K562 (cell line): ENCODE measurements at regions not wholly inside any gene's neighbourhood (a gene's known extent, or its start where the extent isn't known, plus 50 kb on each side); places are given as distances from the start of the nearest gene placed in this dataset.

ENCODE experiments used
- ATAC-seq: fragments of 200-7000 bp; cut with Tn5 transposase; 3 replicates; pipeline ENCODE4 v1.9.1; 2020; ENCODE audit warnings: moderate library complexity
- BruUV-seq: library from RNA; stranded (reverse); fragments of 400-500 nt; replicated peaks from 2 replicates; lab custom pipeline; 2021; lab: Mats Ljungman, UMichigan
- CTCF ChIA-PET: fragments of 300-600 bp; formaldehyde crosslinking; extraction: SDS; loops from one replicate; lab custom pipeline; 2021; ENCODE audit warnings: low intra/inter-chr PET ratio; lab: Yijun Ruan, JAX
- POLR2A ChIA-PET: fragments of 300-600, 350-650 bp; sonication (Branson Sonifier 250); formaldehyde crosslinking; extraction: SDS; loops from one replicate; lab custom pipeline; 2021; ENCODE audit warnings: antibody characterized with exemption, inconsistent platforms; lab: Yijun Ruan, JAX
- DNase-seq, 4 experiments: peaks; one replicate each; pipeline versions ENCODE4 v3.0.0 to v3.0.0-alpha.2; 2011 to 2018; ENCODE audit warnings: low spot score in 3 of 4, mixed read lengths in 3 of 4; ENCODE audit errors: extremely low read depth in 1 of 4
- FAIRE-seq: peaks from 2 replicates; lab custom pipeline; 2011; peaks lifted over from hg19 to GRCh38; lab: Jason Lieb, UNC
- H2AFZ ChIP-seq: 2 replicates; pipeline ENCODE4 v1.6.0; 2011; ENCODE audit warnings: low read depth, low read length, control low read depth, inconsistent platforms
- H3K27ac ChIP-seq: fragments of 200-600 bp; 3 replicates; pipeline ENCODE4 v1.8.0; 2011; ENCODE audit warnings: low read depth, mild to moderate bottlenecking, control low read depth, inconsistent platforms, low read length, moderate library complexity, mixed read lengths; ENCODE audit errors: extremely low read depth
- H3K27me3 ChIP-seq, 2 experiments: fragments of 300-600 bp in 1 of 2; 2 replicates in 1 of 2; 3 replicates in 1 of 2; pipeline versions ENCODE4 v1.6.0 to v1.8.0; 2011; ENCODE audit warnings: inconsistent platforms in 2 of 2, low read length in 2 of 2, mild to moderate bottlenecking in 1 of 2, mixed read lengths in 1 of 2, moderate library complexity in 1 of 2; ENCODE audit not compliant: control insufficient read depth in 2 of 2, insufficient read depth in 2 of 2
- H3K36me3 ChIP-seq: fragments of 300-600 bp; 3 replicates; pipeline ENCODE4 v1.8.0; 2011; ENCODE audit warnings: mild to moderate bottlenecking, low read length, inconsistent platforms; ENCODE audit not compliant: control insufficient read depth, insufficient read depth
- H3K4me1 ChIP-seq, 2 experiments: fragments of 200-600 bp in 1 of 2; replicated peaks in 1 of 2; 2 replicates in 1 of 2; 3 replicates in 1 of 2; pipeline versions ENCODE4 v1.5.1 to v1.8.0; 2011; ENCODE audit warnings: inconsistent platforms in 2 of 2, low read length in 2 of 2, mild to moderate bottlenecking in 1 of 2, mixed read lengths in 1 of 2, moderate library complexity in 1 of 2; ENCODE audit not compliant: control insufficient read depth in 2 of 2, insufficient read depth in 2 of 2
- H3K4me2 ChIP-seq: 2 replicates; pipeline ENCODE4 v1.6.1; 2011; ENCODE audit warnings: low read length, control low read depth, inconsistent platforms, mixed read lengths; ENCODE audit not compliant: insufficient read depth
- H3K4me3 ChIP-seq: fragments of 200-600 bp; sonication (generic), shearing (Covaris generic); 2 replicates; pipeline ENCODE4 v1.5.1; 2016; ENCODE audit warnings: control low read depth, inconsistent platforms
- H3K79me2 ChIP-seq: fragments of 200-600 bp; 3 replicates; pipeline ENCODE4 v1.8.0; 2011; ENCODE audit warnings: low read length, inconsistent platforms; ENCODE audit not compliant: control insufficient read depth, insufficient read depth
- H3K9ac ChIP-seq, 2 experiments: 2 replicates each; pipeline versions ENCODE4 v1.6.0 to v1.6.1; 2011; ENCODE audit warnings: low read depth in 2 of 2, low read length in 2 of 2, control low read depth in 1 of 2, inconsistent platforms in 1 of 2, mild to moderate bottlenecking in 1 of 2, mixed read lengths in 1 of 2; ENCODE audit not compliant: insufficient read depth in 1 of 2
- H3K9me1 ChIP-seq: one replicate; pipeline ENCODE4 v1.6.0; 2011; ENCODE audit warnings: inconsistent platforms, mild to moderate bottlenecking, low read length, moderate library complexity; ENCODE audit not compliant: control insufficient read depth, insufficient read depth
- H3K9me3 ChIP-seq: replicated peaks from 2 replicates; pipeline ENCODE4 v1.5.1; 2011; ENCODE audit warnings: low read depth, low read length, inconsistent platforms; ENCODE audit not compliant: control insufficient read depth, insufficient read depth
- H4K20me1 ChIP-seq: replicated peaks from 2 replicates; pipeline ENCODE4 v1.6.1; 2011; ENCODE audit warnings: low read length, inconsistent platforms, mixed read lengths; ENCODE audit not compliant: control insufficient read depth, insufficient read depth
- CAMTA2 ChIP-seq: fragments of 250-450 bp; sonication (Bioruptor Pico); conservative IDR thresholded peaks from 2 replicates; pipeline ENCODE4 v1.5.1; 2022
- ELF2 ChIP-seq: fragments of 250-450 bp; sonication (Bioruptor Pico); IDR thresholded peaks from 2 replicates; pipeline ENCODE4 v1.5.0; 2021; ENCODE audit warnings: mild to moderate bottlenecking
- GABPB1 ChIP-seq: sonication (generic); formaldehyde crosslinking; IDR thresholded peaks from 2 replicates; pipeline ENCODE4 v1.8.0; 2022; ENCODE audit warnings: mild to moderate bottlenecking, missing genetic modification reagents
- GTF2B ChIP-seq: IDR thresholded peaks from 2 replicates; pipeline ENCODE4 v1.6.1; 2011; ENCODE audit not compliant: insufficient read length; ENCODE audit errors: extremely low read depth
- HDAC2 ChIP-seq: fragments of 450-650 bp; IDR thresholded peaks from 2 replicates; pipeline ENCODE4 v1.6.1; 2016; ENCODE audit warnings: mild to moderate bottlenecking
- NCOA1 ChIP-seq: fragments of 450-650 bp; IDR thresholded peaks from 2 replicates; pipeline ENCODE4 v1.6.1; 2016; ENCODE audit warnings: low read depth
- NR3C1 ChIP-seq: sonication (generic); formaldehyde crosslinking; IDR thresholded peaks from 2 replicates; pipeline ENCODE4 v1.8.1; 2022; ENCODE audit warnings: missing genetic modification reagents
- TSHZ1 ChIP-seq: fragments of 250-450 bp; sonication (Bioruptor Pico); IDR thresholded peaks from 2 replicates; pipeline ENCODE4 v1.4.0; 2020; ENCODE audit warnings: mild to moderate bottlenecking, moderate library complexity
- WHSC1 ChIP-seq: IDR thresholded peaks from one replicate; pipeline ENCODE4 v1.6.1; 2012; ENCODE audit warnings: low read length, control low read depth, inconsistent platforms
- ZC3H8 ChIP-seq: fragments of 450-650 bp; IDR thresholded peaks from 2 replicates; pipeline ENCODE4 v1.6.1; 2017
- ZNF263 ChIP-seq: sonication (generic); formaldehyde crosslinking; IDR thresholded peaks from 2 replicates; pipeline ENCODE4 v1.8.0; 2022; ENCODE audit warnings: mild to moderate bottlenecking, missing genetic modification reagents, borderline replicate concordance
- ZNF277 ChIP-seq: fragments of 250-450 bp; sonication (Bioruptor Pico); IDR thresholded peaks from 2 replicates; pipeline ENCODE4 v1.8.0; 2022; ENCODE audit warnings: inconsistent platforms, mild to moderate bottlenecking, moderate library complexity, borderline replicate concordance
- ZZZ3 ChIP-seq: fragments of 450-650 bp; IDR thresholded peaks from 2 replicates; pipeline ENCODE4 v1.6.1; 2016; ENCODE audit warnings: antibody characterized with exemption, mild to moderate bottlenecking, moderate library complexity
- WGBS: fragments of 100-300 bp; shearing (Covaris generic); methylation state at CpG from one replicate; pipeline ENCODE4 v1.1.6; 2016; ENCODE audit warnings: low coverage, mixed read lengths; ENCODE audit not compliant: insufficient coverage; ENCODE audit errors: missing lambda C conversion rate; 5-methylcytosine and 5-hydroxymethylcytosine counted together
- in situ Hi-C: fragments of 300-500 bp; cut with MboI; formaldehyde crosslinking; loops from 4 replicates; pipeline ENCODE4 v1.15.0; 2018; ENCODE audit warnings: inconsistent platforms, mixed read lengths
- intact Hi-C: fragments of 100-400 bp; cut with micrococcal nuclease; formaldehyde crosslinking; loops from 2 replicates; pipeline ENCODE4 v1.14.2; 2022

DNA sequence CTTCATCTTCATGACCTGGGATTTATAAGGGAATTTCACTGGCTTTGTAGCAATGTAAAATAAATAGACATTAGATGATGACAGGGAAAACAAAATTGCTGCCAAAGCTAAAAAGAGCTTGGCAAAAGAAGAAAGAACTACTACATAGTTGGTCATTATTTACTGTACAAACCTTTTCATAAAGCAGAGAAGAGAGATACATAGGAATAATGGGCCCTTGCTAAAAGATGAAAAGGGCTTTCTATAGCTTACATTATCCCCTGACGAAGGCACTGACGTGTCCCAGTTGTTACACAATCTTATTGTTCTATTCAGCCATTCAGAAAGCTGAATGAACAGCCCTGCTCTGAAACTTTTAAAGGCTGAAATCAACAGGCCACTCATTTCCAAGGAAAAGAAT lies 57.1 kb downstream of the ZC3H11B start:
- H3K36me3 ChIP-seq, result no peaks in the 10 kb centered on the region
- no peaks in the 10 kb centered on the region for H3K4me1 ChIP-seq
- no peaks in the 10 kb centered on the region for H4K20me1 ChIP-seq
- no peaks in the 10 kb centered on the region for H3K27me3 ChIP-seq
- no peak overlapping the region for H3K4me2 ChIP-seq
- ChIA-PET POLR2A (interaction anchor here (0.8 kb wide), 1 partner anchor 14 kb away, joined by 4 read pairs; no protein-coding TSS in a partner anchor), CTCF (no interaction called here)
- no peak for DNase-seq
- no TSS peak for BruUV-seq
- H3K9ac ChIP-seq, result no peak overlapping the region
- no peak for FAIRE-seq
- no peak overlapping the region for H3K27ac ChIP-seq
- H2AFZ ChIP-seq, result no peak overlapping the region
- H3K4me3 ChIP-seq, result no peak overlapping the region
- WGBS, result 0% methylated on average over 2 of the region's 2 CpGs
- H3K79me2 ChIP-seq, result no peaks in the 10 kb centered on the region
- H3K9me1 ChIP-seq, result no peaks in the 10 kb centered on the region
- intact Hi-C loops, result no loop called here
- TF ChIP-seq GTF2B, result no peak
- TF ChIP-seq CAMTA2 (CRISPR knock-in tag), result no peak
- TF ChIP-seq HDAC2, result no peak
- TF ChIP-seq GABPB1, result no peak
- TF ChIP-seq ELF2 (CRISPR knock-in tag), result no peak
- no peak for TF ChIP-seq WHSC1
- no peak for TF ChIP-seq ZZZ3
- no peak for TF ChIP-seq ZNF263 (CRISPR knock-in tag)
- TF ChIP-seq NCOA1, result no peak
- no peak for TF ChIP-seq ZNF277
- no peak for TF ChIP-seq TSHZ1 (CRISPR knock-in tag)
- TF ChIP-seq ZC3H8, result no peak
- no peak for TF ChIP-seq NR3C1 (CRISPR knock-in tag)
- in situ Hi-C loops, result no loop called here
- ATAC-seq, result no peak
- H3K9me3 ChIP-seq, result no peaks in the 10 kb centered on the region
